IMR-90 (cell line): ENCODE measurements at regions not wholly inside any gene's neighbourhood (a gene's known extent, or its start where the extent isn't known, plus 50 kb on each side); places are given as distances from the start of the nearest gene placed in this dataset.

Source experiments
- ATAC-seq: fragments of 200-7000 bp; cut with Tn5 transposase; 2 replicates; pipeline ENCODE4 v1.9.1; 2020; ENCODE audit warnings: low read depth, mild to moderate bottlenecking, moderate library complexity
- BruUV-seq: library from RNA; stranded (reverse); fragments of 400-500 nt; replicated peaks from 2 replicates; lab custom pipeline; 2021; lab: Mats Ljungman, UMichigan
- CTCF ChIA-PET: fragments of 300-600 bp; formaldehyde crosslinking; extraction: SDS; loops from one replicate; lab custom pipeline; 2021; ENCODE audit warnings: antibody characterized with exemption; lab: Yijun Ruan, JAX
- POLR2A ChIA-PET: fragments of 300-600 bp; sonication (Branson Sonifier 250); formaldehyde crosslinking; loops from one replicate; lab custom pipeline; 2022; ENCODE audit warnings: antibody characterized with exemption; ENCODE audit not compliant: unreplicated experiment; lab: Charles Lee
- DNase-seq: peaks from one replicate; pipeline ENCODE4 v3.0.0; 2013
- H2AFZ ChIP-seq: replicated peaks from 2 replicates; pipeline ENCODE3; 2013; ENCODE audit warnings: low read length, mild to moderate bottlenecking; ENCODE audit not compliant: poor library complexity
- H2AK5ac ChIP-seq: 2 replicates; pipeline ENCODE4 v1.6.1; 2013; ENCODE audit warnings: low read depth, low read length, inconsistent platforms
- H2AK9ac ChIP-seq: replicated peaks from 2 replicates; pipeline ENCODE3; 2013; ENCODE audit warnings: mild to moderate bottlenecking, low read depth, low read length, moderate library complexity; ENCODE audit not compliant: poor library complexity
- H2BK120ac ChIP-seq: 2 replicates; pipeline ENCODE4 v1.6.1; 2013; ENCODE audit warnings: low read depth, low read length, inconsistent platforms
- H2BK15ac ChIP-seq: 3 replicates; pipeline ENCODE4 v1.6.1; 2013; ENCODE audit warnings: low read depth, low read length, inconsistent platforms
- H2BK20ac ChIP-seq: 2 replicates; pipeline ENCODE4 v1.6.1; 2013; ENCODE audit warnings: low read depth, mild to moderate bottlenecking, inconsistent platforms, low read length, moderate library complexity
- H2BK5ac ChIP-seq: 2 replicates; pipeline ENCODE4 v1.6.1; 2013; ENCODE audit warnings: mild to moderate bottlenecking, low read depth, low read length, inconsistent platforms; ENCODE audit not compliant: poor library complexity, severe bottlenecking
- H3K14ac ChIP-seq: replicated peaks from 2 replicates; pipeline ENCODE4 v1.6.1; 2013; ENCODE audit warnings: low read depth, low read length, inconsistent platforms
- H3K18ac ChIP-seq: 2 replicates; pipeline ENCODE4 v1.6.1; 2013; ENCODE audit warnings: low read depth, low read length, control low read depth
- H3K23ac ChIP-seq: 2 replicates; pipeline ENCODE4 v1.6.1; 2013; ENCODE audit warnings: low read depth, low read length, inconsistent platforms
- H3K27ac ChIP-seq: 2 replicates; pipeline ENCODE4 v1.5.1; 2013; ENCODE audit warnings: mild to moderate bottlenecking, control low read depth, low read length; ENCODE audit not compliant: insufficient read depth
- H3K27me3 ChIP-seq: 2 replicates; pipeline ENCODE4 v1.6.1; 2013; ENCODE audit warnings: low read length; ENCODE audit not compliant: control insufficient read depth, insufficient read depth
- H3K36me3 ChIP-seq: 2 replicates; pipeline ENCODE4 v1.6.1; 2013; ENCODE audit warnings: low read length, mixed read lengths; ENCODE audit not compliant: control insufficient read depth, insufficient read depth
- H3K4ac ChIP-seq: 2 replicates; pipeline ENCODE4 v1.6.1; 2013; ENCODE audit warnings: low read depth, low read length, inconsistent platforms
- H3K4me1 ChIP-seq: 2 replicates; pipeline ENCODE4 v1.6.1; 2013; ENCODE audit warnings: low read length, mixed read lengths; ENCODE audit not compliant: control insufficient read depth, insufficient read depth
- H3K4me2 ChIP-seq: 2 replicates; pipeline ENCODE4 v1.6.1; 2013; ENCODE audit warnings: low read depth, mild to moderate bottlenecking, control low read depth, low read length, moderate library complexity
- H3K4me3 ChIP-seq: 2 replicates; pipeline ENCODE4 v1.5.1; 2013; ENCODE audit warnings: low read depth, mild to moderate bottlenecking, control low read depth, low read length, moderate library complexity; ENCODE audit not compliant: insufficient read depth
- H3K56ac ChIP-seq: 2 replicates; pipeline ENCODE4 v1.6.1; 2013; ENCODE audit warnings: low read length, inconsistent platforms; ENCODE audit not compliant: insufficient read depth; ENCODE audit errors: extremely low read depth
- H3K79me1 ChIP-seq, 2 experiments: 2 replicates each; pipeline ENCODE4 v1.6.1; 2013; ENCODE audit warnings: low read length in 2 of 2, inconsistent platforms in 1 of 2, low read depth in 1 of 2
- H3K9ac ChIP-seq: 2 replicates; pipeline ENCODE4 v1.6.1; 2013; ENCODE audit warnings: low read depth, low read length, control low read depth
- H3K9me1 ChIP-seq: 2 replicates; pipeline ENCODE4 v1.6.1; 2013; ENCODE audit warnings: low read length, inconsistent platforms; ENCODE audit not compliant: insufficient read depth
- H3K9me3 ChIP-seq: 2 replicates; pipeline ENCODE4 v1.6.1; 2013; ENCODE audit warnings: low read length; ENCODE audit not compliant: control insufficient read depth, insufficient read depth
- H4K20me1 ChIP-seq: 2 replicates; pipeline ENCODE4 v1.6.1; 2013; ENCODE audit warnings: low read length, inconsistent platforms; ENCODE audit not compliant: insufficient read depth
- H4K5ac ChIP-seq: 2 replicates; pipeline ENCODE4 v1.6.1; 2013; ENCODE audit warnings: mild to moderate bottlenecking, low read depth, low read length, control low read depth
- H4K8ac ChIP-seq, 2 experiments: 2 replicates each; pipeline ENCODE4 v1.6.1; 2013; ENCODE audit warnings: low read depth in 2 of 2, low read length in 2 of 2, control low read depth in 1 of 2, inconsistent platforms in 1 of 2
- H4K91ac ChIP-seq: 2 replicates; pipeline ENCODE4 v1.6.1; 2013; ENCODE audit warnings: low read depth, low read length, inconsistent platforms; ENCODE audit not compliant: insufficient read depth
- CHD1 ChIP-seq: IDR thresholded peaks from 2 replicates; pipeline ENCODE4 v1.6.1; 2012; ENCODE audit warnings: low read depth, low read length, improper control_type of control experiment
- MXI1 ChIP-seq: IDR thresholded peaks from 2 replicates; pipeline ENCODE4 v1.6.1; 2012; ENCODE audit warnings: low read depth, mild to moderate bottlenecking, low read length, moderate library complexity, borderline replicate concordance
- POLR2A ChIP-seq: IDR thresholded peaks from 2 replicates; pipeline ENCODE4 v1.6.1; 2012; ENCODE audit warnings: mild to moderate bottlenecking, low read depth, low read length
- RAD21 ChIP-seq: IDR thresholded peaks from 2 replicates; pipeline ENCODE4 v1.6.1; 2012; ENCODE audit warnings: low read length, improper control_type of control experiment
- RFX5 ChIP-seq: IDR thresholded peaks from 2 replicates; pipeline ENCODE4 v1.8.0; 2012; ENCODE audit warnings: low read depth, mild to moderate bottlenecking, low read length, moderate library complexity
- SMC3 ChIP-seq: fragments of 150-350 bp; IDR thresholded peaks from 2 replicates; pipeline ENCODE4 v1.6.1; 2016; ENCODE audit warnings: low read depth, mild to moderate bottlenecking, antibody characterized with exemption, low read length, moderate library complexity
- WGBS, 2 experiments: methylation state at CpG; one replicate each; pipeline versions ENCODE4 v1.1.5 to v1.1.7; 2013; ENCODE audit warnings: missing lambda C conversion rate in 2 of 2; ENCODE audit not compliant: insufficient read length in 1 of 2; ENCODE audit errors: extremely low coverage in 2 of 2; 5-methylcytosine and 5-hydroxymethylcytosine counted together
- dilution Hi-C: fragments of 300-500 bp; cut with HindIII; formaldehyde crosslinking; loops from one replicate; pipeline ENCODE4 v1.14.3; 2018; ENCODE audit warnings: low sequenced_read_pairs; ENCODE audit not compliant: unreplicated experiment
- in situ Hi-C: fragments of 300-500 bp; cut with MboI; formaldehyde crosslinking; loops from 3 replicates; pipeline ENCODE4 v1.14.3; 2019; ENCODE audit warnings: low sequenced_read_pairs, inconsistent platforms, mixed read lengths
- intact Hi-C: fragments of 100-400 bp; cut with micrococcal nuclease; formaldehyde crosslinking; loops from 2 replicates; pipeline ENCODE4 v1.10.0; 2022

GRCh38 chr15:91366111-91366510, 266.1 kb downstream of the SV2B start:
- Histone ChIP-seq H3K27me3 (no peaks in the 10 kb centered on the region), H2AK9ac (no peak overlapping the region), H3K27ac (no peak overlapping the region), H2AK5ac (no peak overlapping the region), H4K91ac (no peak overlapping the region), H3K23ac (no peak overlapping the region), H3K14ac (no peak overlapping the region), H2BK15ac (no peak overlapping the region), H3K9me3 (no peaks in the 10 kb centered on the region), H3K4me3 (no peak overlapping the region), H3K18ac (no peak overlapping the region), H3K4me2 (no peak overlapping the region), H3K36me3 (no peaks in the 10 kb centered on the region), H2AFZ (no peak overlapping the region), H4K8ac (no peak overlapping the region), H3K9ac (no peak overlapping the region), H3K9me1 (no peaks in the 10 kb centered on the region), H2BK20ac (no peak overlapping the region), H2BK120ac (no peak overlapping the region), H3K56ac (no peak overlapping the region), H3K4me1 (no peaks in the 10 kb centered on the region), H4K20me1 (no peaks in the 10 kb centered on the region), H2BK5ac (no peak overlapping the region), H4K5ac (no peak overlapping the region), H3K4ac (no peak overlapping the region), H3K79me1 (no peaks in the 10 kb centered on the region)
- no TSS peak for BruUV-seq
- in situ Hi-C loops: no loop called here
- ChIA-PET POLR2A (no interaction called here), CTCF (no interaction called here)
- ATAC-seq (no peak), DNase-seq (no peak)
- no peak for TF ChIP-seq RAD21
- no peak for TF ChIP-seq RFX5
- no peak for TF ChIP-seq MXI1
- TF ChIP-seq POLR2A: no peak
- TF ChIP-seq SMC3: no peak
- no peak for TF ChIP-seq CHD1
- intact Hi-C loops: no loop called here
- WGBS, 2 experiments: 78% methylated on average over 3 of the region's 6 CpGs; no CpG with 5 or more reads in 1 of the 2 experiments
- dilution Hi-C loops: no loop called here
